ENCODE measurements at regions not wholly inside any gene's neighbourhood (a gene's known extent, or its start where the extent isn't known, plus 50 kb on each side); places are given as distances from the start of the nearest gene placed in this dataset.
"Not testable (repeated sequence)": the region's sequence is repeated elsewhere in the genome, so short reads cannot be mapped to it uniquely, and the experiment has no call there.

DNA sequence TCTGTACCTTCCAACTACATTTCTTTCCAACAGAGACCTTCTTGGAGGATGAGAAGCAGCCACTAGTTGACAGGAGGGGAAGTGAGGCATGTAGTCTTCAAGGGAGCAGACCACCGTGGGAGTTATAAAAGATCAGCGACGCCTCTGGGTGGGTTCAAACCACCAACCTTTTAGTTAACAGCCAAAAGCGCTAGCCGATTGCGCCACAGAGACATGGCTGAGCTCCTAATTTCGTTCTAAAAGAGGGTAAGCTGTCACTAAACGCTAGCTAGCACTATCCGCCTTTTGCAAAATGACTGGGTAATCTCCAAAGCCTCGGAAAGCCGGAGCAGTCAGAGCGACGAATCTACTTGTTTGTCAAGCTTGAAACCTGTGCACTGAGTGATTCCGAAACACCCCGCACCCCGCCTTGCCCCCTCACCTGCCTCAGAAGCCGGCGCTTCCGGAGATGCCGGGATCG, 135.8 kb downstream of the FAM72B start:
- not testable (repeated sequence) for H3K9me2 ChIP-seq (replicated peaks; ENCODE audit: insufficient read depth, low read length); H3K27me3 ChIP-seq (replicated peaks; ENCODE audit: insufficient read depth, low read length); H3K36me3 ChIP-seq (replicated peaks; ENCODE audit: insufficient read depth, low read length); H3K4me1 ChIP-seq (ENCODE audit: low read length); H3K4me3 ChIP-seq (ENCODE audit: low read length); H3K79me2 ChIP-seq (ENCODE audit: low read length); H3K9me3 ChIP-seq (replicated peaks; ENCODE audit: insufficient read depth, low read length); H3K9ac ChIP-seq (ENCODE audit: low read length); DNase-seq; H3F3A ChIP-seq (ENCODE audit: insufficient read depth, low read length); H4K20me1 ChIP-seq (ENCODE audit: insufficient read depth, low read length); H2AFZ ChIP-seq (ENCODE audit: low read length); H3K27ac ChIP-seq (ENCODE audit: low read length); H3K4me2 ChIP-seq (ENCODE audit: low read depth, low read length)

DNA sequence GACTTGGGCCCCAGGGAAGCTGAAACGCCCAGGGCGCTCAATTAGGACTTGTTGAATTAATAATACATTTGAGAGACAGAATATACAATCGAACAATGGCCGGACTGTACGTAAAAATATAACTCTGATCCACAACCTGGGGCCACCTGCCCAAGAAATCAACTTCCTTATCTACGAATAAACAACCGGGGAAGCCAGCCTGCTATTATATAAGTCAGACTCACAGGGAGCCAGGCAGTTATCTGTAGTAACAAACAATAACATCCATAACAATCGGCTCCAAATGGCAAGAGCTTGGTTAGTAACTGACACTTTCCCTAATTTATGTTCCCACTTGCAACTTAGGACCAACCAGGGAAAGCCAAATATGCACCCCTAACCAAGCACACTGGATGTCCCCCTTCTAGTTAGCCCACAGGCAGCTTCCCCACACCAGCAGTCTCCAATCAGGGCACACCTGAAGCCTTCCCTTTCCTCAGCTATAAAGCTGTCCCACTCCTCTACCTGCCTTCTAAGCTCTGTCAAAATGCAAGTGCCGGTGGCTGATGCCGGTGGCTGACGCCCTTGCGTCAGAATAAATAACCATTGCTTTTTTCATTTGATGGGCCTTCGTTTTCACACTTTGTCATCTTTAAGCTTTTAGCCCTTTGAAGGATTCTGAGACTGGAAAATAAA, 135.2 kb downstream of the FAM72B start:
- not testable (repeated sequence) for H3K4me1 ChIP-seq (ENCODE audit: low read length); H3K9me2 ChIP-seq (replicated peaks; ENCODE audit: insufficient read depth, low read length); H3K27me3 ChIP-seq (replicated peaks; ENCODE audit: insufficient read depth, low read length); H3K27ac ChIP-seq (ENCODE audit: low read length); H3K4me3 ChIP-seq (ENCODE audit: low read length); H3K4me2 ChIP-seq (ENCODE audit: low read depth, low read length); DNase-seq; H3K36me3 ChIP-seq (replicated peaks; ENCODE audit: insufficient read depth, low read length); H3F3A ChIP-seq (ENCODE audit: insufficient read depth, low read length); H4K20me1 ChIP-seq (ENCODE audit: insufficient read depth, low read length); H3K9ac ChIP-seq (ENCODE audit: low read length); H3K9me3 ChIP-seq (replicated peaks; ENCODE audit: insufficient read depth, low read length); H3K79me2 ChIP-seq (ENCODE audit: low read length); H2AFZ ChIP-seq (ENCODE audit: low read length)

DNA sequence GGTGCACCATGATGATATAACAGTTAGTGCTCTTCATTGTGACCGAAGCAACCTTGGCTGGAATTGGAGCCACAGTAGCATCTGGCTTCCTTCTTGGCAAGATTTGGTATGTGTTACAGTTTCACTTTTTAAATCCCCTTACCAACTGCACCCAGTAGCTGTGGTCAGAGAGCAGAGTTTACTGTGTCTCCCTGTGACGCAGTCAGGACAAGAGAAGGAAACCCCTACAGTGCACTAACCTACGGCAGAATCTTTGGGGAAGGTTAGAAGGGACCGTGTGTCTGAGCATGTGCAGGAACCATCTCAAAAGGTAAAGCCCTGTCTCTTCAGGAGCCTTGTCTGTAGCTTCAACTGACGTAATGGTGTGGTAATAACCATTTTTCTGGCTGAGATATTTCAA, 134.0 kb downstream of the FAM72B start:
- not testable (repeated sequence) for H2AFZ ChIP-seq (ENCODE audit: low read length); H3K9me3 ChIP-seq (replicated peaks; ENCODE audit: insufficient read depth, low read length); H3F3A ChIP-seq (ENCODE audit: insufficient read depth, low read length); H3K27me3 ChIP-seq (replicated peaks; ENCODE audit: insufficient read depth, low read length); H3K4me3 ChIP-seq (ENCODE audit: low read length); H3K4me1 ChIP-seq (ENCODE audit: low read length); H4K20me1 ChIP-seq (ENCODE audit: insufficient read depth, low read length); H3K36me3 ChIP-seq (replicated peaks; ENCODE audit: insufficient read depth, low read length); H3K9ac ChIP-seq (ENCODE audit: low read length); DNase-seq; H3K4me2 ChIP-seq (ENCODE audit: low read depth, low read length); H3K27ac ChIP-seq (ENCODE audit: low read length); H3K79me2 ChIP-seq (ENCODE audit: low read length); H3K9me2 ChIP-seq (replicated peaks; ENCODE audit: insufficient read depth, low read length)

DNA sequence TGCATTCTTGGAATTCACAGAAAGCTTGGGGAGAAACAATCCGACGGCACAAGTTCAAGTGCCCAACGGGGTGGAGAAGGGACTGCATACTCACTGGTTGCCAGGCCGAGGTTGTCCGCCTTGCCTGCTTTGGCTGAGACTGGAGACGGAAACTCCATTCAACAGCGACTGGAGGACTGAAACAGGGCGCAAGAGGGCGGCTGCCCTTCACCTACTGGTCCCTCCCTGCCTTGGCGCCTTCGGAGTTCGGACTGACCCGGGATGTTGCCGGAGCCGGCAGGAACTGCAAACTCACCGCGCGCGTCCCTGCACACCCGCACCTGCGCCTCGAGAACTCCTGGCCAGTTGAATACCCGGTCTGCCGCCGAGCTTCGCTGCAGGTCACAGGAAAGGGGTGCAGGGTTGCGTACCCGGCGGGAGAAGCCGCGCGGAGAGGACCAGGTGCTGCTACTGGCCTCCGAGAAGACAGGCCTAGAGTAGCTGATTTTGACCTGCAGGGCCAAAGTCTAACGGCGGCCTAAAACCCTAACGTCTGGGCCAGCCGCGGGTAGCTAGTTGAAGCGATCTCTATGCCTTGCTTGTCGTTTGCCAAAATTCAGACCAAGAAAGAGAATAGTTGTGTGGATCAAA, 132.9 kb downstream of the FAM72B start:
- not testable (repeated sequence) for H3K9me2 ChIP-seq (replicated peaks; ENCODE audit: insufficient read depth, low read length); H3K9ac ChIP-seq (ENCODE audit: low read length); H3K9me3 ChIP-seq (replicated peaks; ENCODE audit: insufficient read depth, low read length); H3K4me2 ChIP-seq (ENCODE audit: low read depth, low read length); H3K27me3 ChIP-seq (replicated peaks; ENCODE audit: insufficient read depth, low read length); H3F3A ChIP-seq (ENCODE audit: insufficient read depth, low read length); H4K20me1 ChIP-seq (ENCODE audit: insufficient read depth, low read length); DNase-seq; H2AFZ ChIP-seq (ENCODE audit: low read length); H3K4me3 ChIP-seq (ENCODE audit: low read length); H3K79me2 ChIP-seq (ENCODE audit: low read length); H3K36me3 ChIP-seq (replicated peaks; ENCODE audit: insufficient read depth, low read length); H3K4me1 ChIP-seq (ENCODE audit: low read length); H3K27ac ChIP-seq (ENCODE audit: low read length)

DNA sequence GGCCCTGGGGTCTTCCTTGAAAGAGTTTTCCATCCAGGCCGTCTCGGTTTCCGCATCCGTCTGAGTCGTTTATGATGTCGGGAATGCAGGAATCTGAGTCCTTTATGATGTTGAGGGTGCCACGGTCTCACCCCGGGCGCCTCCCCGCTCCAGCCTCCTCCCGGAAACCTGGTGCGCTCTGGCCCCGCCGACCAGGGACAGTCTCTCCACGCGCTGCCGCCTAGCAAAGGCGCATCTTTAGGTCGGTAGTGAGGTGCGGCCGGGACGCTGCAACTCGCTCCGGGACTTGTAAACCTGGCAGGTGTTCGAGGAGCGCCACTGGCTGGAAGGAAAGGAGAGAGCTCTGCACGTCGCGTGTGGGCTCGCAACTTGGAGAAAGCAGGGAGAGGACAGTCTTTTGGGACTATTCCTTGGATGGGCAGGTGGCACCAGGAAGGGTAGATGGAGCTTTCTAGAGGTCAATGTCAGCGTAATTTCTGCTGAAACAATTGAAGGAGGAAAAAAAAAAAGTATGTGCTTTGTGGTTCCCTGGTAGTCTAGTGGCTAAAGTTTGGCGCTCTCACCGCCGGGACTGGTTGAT, 132.0 kb downstream of the FAM72B start:
- not testable (repeated sequence) for H3K27ac ChIP-seq (ENCODE audit: low read length); H3K79me2 ChIP-seq (ENCODE audit: low read length); H3K9me2 ChIP-seq (replicated peaks; ENCODE audit: insufficient read depth, low read length); H2AFZ ChIP-seq (ENCODE audit: low read length); H3K36me3 ChIP-seq (replicated peaks; ENCODE audit: insufficient read depth, low read length); H3K27me3 ChIP-seq (replicated peaks; ENCODE audit: insufficient read depth, low read length); H3K9ac ChIP-seq (ENCODE audit: low read length); H4K20me1 ChIP-seq (ENCODE audit: insufficient read depth, low read length); H3K4me1 ChIP-seq (ENCODE audit: low read length); H3F3A ChIP-seq (ENCODE audit: insufficient read depth, low read length); H3K9me3 ChIP-seq (replicated peaks; ENCODE audit: insufficient read depth, low read length); DNase-seq; H3K4me2 ChIP-seq (ENCODE audit: low read depth, low read length); H3K4me3 ChIP-seq (ENCODE audit: low read length)

DNA sequence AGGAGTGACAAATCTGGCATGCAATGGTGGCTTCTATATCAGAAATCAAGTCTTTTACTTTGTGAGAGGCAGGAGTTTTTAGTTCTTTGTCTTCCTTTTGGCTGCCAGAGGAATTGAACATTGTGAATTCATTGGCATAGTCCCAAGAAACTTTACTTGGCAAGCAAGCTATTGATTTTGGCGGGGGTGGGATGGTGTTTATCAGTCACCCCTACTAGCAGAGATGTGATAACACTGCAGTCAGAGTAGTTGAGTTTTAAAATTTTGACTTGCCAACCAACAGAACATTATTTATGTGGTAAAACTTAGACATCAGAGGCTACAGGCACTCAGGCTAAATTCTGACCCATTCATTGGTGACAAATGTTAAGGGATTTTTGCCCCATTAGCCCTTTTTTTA, 129.2 kb downstream of the FAM72B start:
- not testable (repeated sequence) for H3K27me3 ChIP-seq (replicated peaks; ENCODE audit: insufficient read depth, low read length); H3F3A ChIP-seq (ENCODE audit: insufficient read depth, low read length); H3K9me3 ChIP-seq (replicated peaks; ENCODE audit: insufficient read depth, low read length); H3K36me3 ChIP-seq (replicated peaks; ENCODE audit: insufficient read depth, low read length); H2AFZ ChIP-seq (ENCODE audit: low read length); H3K9ac ChIP-seq (ENCODE audit: low read length); H3K4me2 ChIP-seq (ENCODE audit: low read depth, low read length); H3K9me2 ChIP-seq (replicated peaks; ENCODE audit: insufficient read depth, low read length); H3K79me2 ChIP-seq (ENCODE audit: low read length); H3K27ac ChIP-seq (ENCODE audit: low read length); H3K4me3 ChIP-seq (ENCODE audit: low read length); H3K4me1 ChIP-seq (ENCODE audit: low read length); DNase-seq; H4K20me1 ChIP-seq (ENCODE audit: insufficient read depth, low read length)

DNA sequence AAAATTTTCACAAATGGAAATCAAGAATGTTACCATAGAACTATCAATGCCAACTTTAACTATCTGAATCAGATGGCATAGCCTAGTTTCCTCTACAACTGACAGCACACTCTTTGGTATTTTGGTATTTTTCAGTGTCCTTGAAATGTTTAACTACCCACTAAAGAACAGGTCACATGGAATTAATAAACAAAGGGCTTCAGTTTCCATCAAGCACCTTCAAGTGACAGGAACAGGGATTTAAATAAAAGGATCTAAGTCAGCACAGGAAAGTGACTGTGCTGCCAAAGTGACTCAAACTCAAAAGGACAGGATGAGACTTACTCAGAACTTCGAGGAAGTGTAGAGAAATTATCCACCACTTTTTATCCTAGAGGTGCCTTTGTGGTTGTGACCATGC, 117.2 kb downstream of the FAM72B start:
- not testable (repeated sequence) for H3K4me2 ChIP-seq (ENCODE audit: low read depth, low read length); DNase-seq; H3K4me1 ChIP-seq (ENCODE audit: low read length); H3K27me3 ChIP-seq (replicated peaks; ENCODE audit: insufficient read depth, low read length); H3K4me3 ChIP-seq (ENCODE audit: low read length); H3K9me2 ChIP-seq (replicated peaks; ENCODE audit: insufficient read depth, low read length); H2AFZ ChIP-seq (ENCODE audit: low read length); H3K9ac ChIP-seq (ENCODE audit: low read length); H3F3A ChIP-seq (ENCODE audit: insufficient read depth, low read length); H3K27ac ChIP-seq (ENCODE audit: low read length); H3K79me2 ChIP-seq (ENCODE audit: low read length); H4K20me1 ChIP-seq (ENCODE audit: insufficient read depth, low read length); H3K36me3 ChIP-seq (replicated peaks; ENCODE audit: insufficient read depth, low read length); H3K9me3 ChIP-seq (replicated peaks; ENCODE audit: insufficient read depth, low read length)

Measured in MM.1S (cell line).